ENCODE measurements at regions not wholly inside any gene's neighbourhood (a gene's known extent, or its start where the extent isn't known, plus 50 kb on each side); places are given as distances from the start of the nearest gene placed in this dataset.

GRCh38 chr15:62797171-62797570 lies 245.4 kb upstream of the TPM1 start:
- TF ChIP-seq CREB1 (IDR thresholded peaks at IDR 0.05; ENCODE audit: low read depth) (no peak), TAF1 (IDR thresholded peaks at IDR 0.05; ENCODE audit: low read depth) (no peak), EP300 (IDR thresholded peaks at IDR 0.05; ENCODE audit: borderline replicate concordance) (no peak), YY1 (IDR thresholded peaks at IDR 0.05; ENCODE audit: low read depth) (no peak), TEAD4 (IDR thresholded peaks at IDR 0.05) (no peak), MAX (IDR thresholded peaks at IDR 0.05) (no peak), RAD21 (IDR thresholded peaks at IDR 0.05; ENCODE audit: low read depth) (no peak), REST (IDR thresholded peaks at IDR 0.05; ENCODE audit: low read depth) (no peak), USF1 (IDR thresholded peaks at IDR 0.05) (no peak), CEBPB (IDR thresholded peaks at IDR 0.05) (no peak)
